ENCODE measurements at regions not wholly inside any gene's neighbourhood (a gene's known extent, or its start where the extent isn't known, plus 50 kb on each side); places are given as distances from the start of the nearest gene placed in this dataset.

DNA sequence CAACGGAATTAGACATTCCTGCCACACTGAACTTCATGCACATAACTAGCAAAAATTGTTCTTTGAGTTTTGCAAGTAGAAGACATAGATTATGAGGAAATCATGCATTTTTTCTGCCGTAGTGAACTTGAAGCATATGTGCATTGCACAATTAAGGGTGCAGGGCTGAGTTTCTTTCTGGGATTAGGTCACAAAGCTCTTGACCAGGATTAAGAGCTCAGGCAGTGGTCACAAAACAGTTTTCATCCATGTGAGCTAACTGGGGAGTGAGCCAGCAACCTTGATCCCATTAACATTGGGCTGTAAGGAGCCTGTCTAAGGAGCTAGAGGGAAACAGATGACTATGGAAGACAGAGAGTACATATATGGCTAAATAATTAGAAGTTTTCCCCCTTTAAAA is 143.7 kb downstream of the PMP22 start:
- no peak overlapping the region for H3K9ac ChIP-seq (ENCODE audit: low read length)
- H3K27me3 ChIP-seq (ENCODE audit: insufficient read depth, low read length): no peaks in the 10 kb centered on the region
- no peak for TF ChIP-seq EZH2 (IDR thresholded peaks at IDR 0.05; ENCODE audit: borderline replicate concordance, low read length)
- TF ChIP-seq, protein P1, sequence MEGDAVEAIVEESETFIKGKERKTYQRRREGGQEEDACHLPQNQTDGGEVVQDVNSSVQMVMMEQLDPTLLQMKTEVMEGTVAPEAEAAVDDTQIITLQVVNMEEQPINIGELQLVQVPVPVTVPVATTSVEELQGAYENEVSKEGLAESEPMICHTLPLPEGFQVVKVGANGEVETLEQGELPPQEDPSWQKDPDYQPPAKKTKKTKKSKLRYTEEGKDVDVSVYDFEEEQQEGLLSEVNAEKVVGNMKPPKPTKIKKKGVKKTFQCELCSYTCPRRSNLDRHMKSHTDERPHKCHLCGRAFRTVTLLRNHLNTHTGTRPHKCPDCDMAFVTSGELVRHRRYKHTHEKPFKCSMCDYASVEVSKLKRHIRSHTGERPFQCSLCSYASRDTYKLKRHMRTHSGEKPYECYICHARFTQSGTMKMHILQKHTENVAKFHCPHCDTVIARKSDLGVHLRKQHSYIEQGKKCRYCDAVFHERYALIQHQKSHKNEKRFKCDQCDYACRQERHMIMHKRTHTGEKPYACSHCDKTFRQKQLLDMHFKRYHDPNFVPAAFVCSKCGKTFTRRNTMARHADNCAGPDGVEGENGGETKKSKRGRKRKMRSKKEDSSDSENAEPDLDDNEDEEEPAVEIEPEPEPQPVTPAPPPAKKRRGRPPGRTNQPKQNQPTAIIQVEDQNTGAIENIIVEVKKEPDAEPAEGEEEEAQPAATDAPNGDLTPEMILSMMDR (IDR thresholded peaks at IDR 0.05; ENCODE audit: low read length): no peak
- no peak overlapping the region for H2AFZ ChIP-seq (ENCODE audit: low read length)
- H4K20me1 ChIP-seq (ENCODE audit: insufficient read depth, low read length): no peaks in the 10 kb centered on the region
- H3K4me1 ChIP-seq (ENCODE audit: insufficient read depth, low read length, severe bottlenecking): no peaks in the 10 kb centered on the region
- no peaks in the 10 kb centered on the region for H3K9me2 ChIP-seq (ENCODE audit: low read depth, low read length)
- H3K4me3 ChIP-seq (ENCODE audit: low read depth, low read length, poor library complexity, severe bottlenecking): no peak overlapping the region
- H3K9me3 ChIP-seq (ENCODE audit: low read length): no peaks in the 10 kb centered on the region
- no peaks in the 10 kb centered on the region for H3K36me3 ChIP-seq (ENCODE audit: insufficient read depth, low read length)
- no peaks in the 10 kb centered on the region for H3K79me2 ChIP-seq (ENCODE audit: insufficient read depth, low read length)
- no peaks in the 10 kb centered on the region for H3F3A ChIP-seq (ENCODE audit: insufficient read depth, low read length)
- no peak overlapping the region for H3K4me2 ChIP-seq (ENCODE audit: low read length)
- H3K27ac ChIP-seq (ENCODE audit: low read depth, low read length, poor library complexity, severe bottlenecking): no peak overlapping the region

DNA sequence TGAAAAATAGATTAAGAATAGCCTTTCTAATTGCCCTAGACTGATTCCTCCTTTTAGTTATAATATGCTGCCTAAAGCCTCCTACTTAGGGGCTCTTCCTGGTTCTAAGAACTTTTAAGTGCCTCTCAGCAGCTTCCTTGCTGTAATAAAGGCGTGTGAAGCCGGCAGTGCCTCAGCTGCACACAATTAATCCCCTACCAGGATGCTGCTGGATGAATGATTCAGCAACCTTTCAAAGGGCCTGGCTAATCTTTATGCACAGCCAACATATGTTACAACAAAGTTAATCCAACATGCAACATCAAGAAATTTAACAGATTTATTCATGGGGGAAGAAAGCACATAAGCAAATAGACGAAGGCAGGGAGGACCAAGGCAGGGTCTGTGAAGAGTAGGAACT is 145.2 kb downstream of the PMP22 start:
- Histone ChIP-seq H3K9me3 (ENCODE audit: low read length) (no peaks in the 10 kb centered on the region), H3K9ac (ENCODE audit: low read length) (no peak overlapping the region), H4K20me1 (ENCODE audit: insufficient read depth, low read length) (no peaks in the 10 kb centered on the region), H3K4me3 (ENCODE audit: low read depth, low read length, poor library complexity, severe bottlenecking) (no peak overlapping the region), H3K36me3 (ENCODE audit: insufficient read depth, low read length) (no peaks in the 10 kb centered on the region), H3K9me2 (ENCODE audit: low read depth, low read length) (no peaks in the 10 kb centered on the region), H3K27ac (ENCODE audit: low read depth, low read length, poor library complexity, severe bottlenecking) (no peak overlapping the region), H3K4me1 (ENCODE audit: insufficient read depth, low read length, severe bottlenecking) (no peaks in the 10 kb centered on the region), H3K4me2 (ENCODE audit: low read length) (no peak overlapping the region), H3K27me3 (ENCODE audit: insufficient read depth, low read length) (no peaks in the 10 kb centered on the region), H3K79me2 (ENCODE audit: insufficient read depth, low read length) (no peaks in the 10 kb centered on the region), H2AFZ (ENCODE audit: low read length) (no peak overlapping the region), H3F3A (ENCODE audit: insufficient read depth, low read length) (no peaks in the 10 kb centered on the region)
- TF ChIP-seq EZH2 (IDR thresholded peaks at IDR 0.05; ENCODE audit: borderline replicate concordance, low read length): no peak
- TF ChIP-seq, protein P1 (IDR thresholded peaks at IDR 0.05; ENCODE audit: low read length): no peak

DNA sequence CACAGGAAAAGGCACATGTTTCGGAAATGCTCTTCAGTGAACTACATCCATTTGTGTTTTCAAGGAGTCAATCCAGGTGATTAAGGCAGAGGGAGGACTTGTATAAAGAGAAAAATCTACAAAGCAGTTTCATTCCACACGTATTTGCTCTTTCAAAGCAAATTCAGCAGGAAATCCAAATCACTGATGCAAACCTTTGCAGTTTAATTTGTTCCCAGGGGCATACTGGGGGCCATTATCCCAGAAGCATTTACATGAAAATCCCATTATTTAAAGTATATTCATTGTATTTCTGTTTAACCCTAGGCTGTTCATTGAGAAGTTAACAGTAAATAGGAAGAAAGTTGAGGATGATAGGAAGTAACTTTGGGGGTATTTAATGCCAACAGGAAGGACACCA is 147.9 kb downstream of the PMP22 start:
- H3K27me3 ChIP-seq (ENCODE audit: insufficient read depth, low read length): no peaks in the 10 kb centered on the region
- no peaks in the 10 kb centered on the region for H3K79me2 ChIP-seq (ENCODE audit: insufficient read depth, low read length)
- H3F3A ChIP-seq (ENCODE audit: insufficient read depth, low read length): no peaks in the 10 kb centered on the region
- H3K4me1 ChIP-seq (ENCODE audit: insufficient read depth, low read length, severe bottlenecking): no peaks in the 10 kb centered on the region
- H3K4me2 ChIP-seq (ENCODE audit: low read length): no peak overlapping the region
- no peak for TF ChIP-seq EZH2 (IDR thresholded peaks at IDR 0.05; ENCODE audit: borderline replicate concordance, low read length)
- no peak overlapping the region for H3K4me3 ChIP-seq (ENCODE audit: low read depth, low read length, poor library complexity, severe bottlenecking)
- no peak overlapping the region for H2AFZ ChIP-seq (ENCODE audit: low read length)
- no peaks in the 10 kb centered on the region for H4K20me1 ChIP-seq (ENCODE audit: insufficient read depth, low read length)
- H3K36me3 ChIP-seq (ENCODE audit: insufficient read depth, low read length): no peaks in the 10 kb centered on the region
- no peak overlapping the region for H3K9ac ChIP-seq (ENCODE audit: low read length)
- no peaks in the 10 kb centered on the region for H3K9me2 ChIP-seq (ENCODE audit: low read depth, low read length)
- no peaks in the 10 kb centered on the region for H3K9me3 ChIP-seq (ENCODE audit: low read length)
- H3K27ac ChIP-seq (ENCODE audit: low read depth, low read length, poor library complexity, severe bottlenecking): no peak overlapping the region

DNA sequence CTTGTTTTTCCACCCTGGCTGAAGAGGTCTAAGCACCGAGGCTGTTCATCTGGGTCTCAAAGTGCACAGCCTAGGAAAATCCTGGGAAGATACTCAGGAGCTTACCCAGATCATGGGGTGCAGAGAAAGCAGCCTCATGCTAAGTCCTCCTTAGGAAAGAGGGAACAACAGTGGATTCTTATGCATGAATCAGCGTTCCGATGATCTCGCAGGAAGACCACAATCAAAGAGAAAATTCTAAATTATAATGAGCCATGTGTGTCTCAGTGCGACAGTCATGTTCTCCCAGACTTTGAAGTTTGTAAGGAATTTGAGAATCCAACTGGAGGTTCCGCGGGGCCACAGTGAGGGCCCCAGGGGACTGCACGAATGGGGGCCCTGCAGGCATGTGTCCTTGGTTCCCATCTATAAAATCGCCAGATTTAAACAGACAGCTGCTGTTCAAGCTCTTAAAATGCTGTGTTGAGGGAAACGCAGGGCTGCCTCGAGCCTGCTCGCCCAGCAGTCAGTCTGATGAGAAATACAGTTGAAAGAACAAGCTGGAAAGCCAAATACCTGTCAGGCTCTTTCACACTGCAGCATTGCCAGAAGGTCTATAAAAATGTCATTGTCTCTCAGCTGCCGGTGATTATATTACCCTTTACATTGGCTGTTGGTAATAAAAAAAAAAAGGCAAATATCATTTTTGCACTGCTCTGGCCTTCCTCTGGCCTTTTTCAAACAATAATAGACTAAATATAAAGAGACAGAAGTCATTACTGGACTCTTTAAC is 152.1 kb downstream of the PMP22 start:
- no peak overlapping the region for H3K9ac ChIP-seq (ENCODE audit: low read length)
- no peaks in the 10 kb centered on the region for H3K79me2 ChIP-seq (ENCODE audit: insufficient read depth, low read length)
- H3K9me3 ChIP-seq (ENCODE audit: low read length): no peaks in the 10 kb centered on the region
- H3K27ac ChIP-seq (ENCODE audit: low read depth, low read length, poor library complexity, severe bottlenecking): no peak overlapping the region
- no peaks in the 10 kb centered on the region for H3K9me2 ChIP-seq (ENCODE audit: low read depth, low read length)
- no peaks in the 10 kb centered on the region for H3K36me3 ChIP-seq (ENCODE audit: insufficient read depth, low read length)
- H3K4me1 ChIP-seq (ENCODE audit: insufficient read depth, low read length, severe bottlenecking): no peaks in the 10 kb centered on the region
- TF ChIP-seq, protein P1 (IDR thresholded peaks at IDR 0.05; ENCODE audit: low read length): no peak
- no peak for TF ChIP-seq EZH2 (IDR thresholded peaks at IDR 0.05; ENCODE audit: borderline replicate concordance, low read length)
- H3K4me2 ChIP-seq (ENCODE audit: low read length): no peak overlapping the region
- H3K27me3 ChIP-seq (ENCODE audit: insufficient read depth, low read length): no peaks in the 10 kb centered on the region
- no peak overlapping the region for H2AFZ ChIP-seq (ENCODE audit: low read length)
- H3K4me3 ChIP-seq (ENCODE audit: low read depth, low read length, poor library complexity, severe bottlenecking): no peak overlapping the region
- H3F3A ChIP-seq (ENCODE audit: insufficient read depth, low read length): no peaks in the 10 kb centered on the region
- H4K20me1 ChIP-seq (ENCODE audit: insufficient read depth, low read length): no peaks in the 10 kb centered on the region
